Vagina (tissue), 2 donors: ENCODE measurements at regions not wholly inside any gene's neighbourhood (a gene's known extent, or its start where the extent isn't known, plus 50 kb on each side); places are given as distances from the start of the nearest gene placed in this dataset.

Experiments
- DNase-seq, 2 donors: peaks; one replicate each; pipeline ENCODE4 v3.0.0-alpha.2; 2017; ENCODE audit errors: extremely low spot score in 2 of 2
- H3K27ac ChIP-seq: fragments of 200-600 bp; sonication (generic); one replicate; pipeline ENCODE4 v1.5.1; 2019
- H3K27me3 ChIP-seq: fragments of 200-600 bp; sonication (generic); one replicate; pipeline ENCODE4 v1.5.1; 2019
- H3K36me3 ChIP-seq, 2 donors: fragments of 200-600 bp; sonication (generic); one replicate each; pipeline ENCODE4 v1.5.1; 2017 to 2019
- H3K4me1 ChIP-seq: fragments of 200-600 bp; sonication (generic); one replicate; pipeline ENCODE4 v1.5.1; 2019
- H3K4me3 ChIP-seq, 2 donors: fragments of 200-600 bp; sonication (generic); 1 replicate in 1 of 2; 2 replicates in 1 of 2; pipeline ENCODE4 v1.5.1; 2016 to 2019
- H3K9me3 ChIP-seq: fragments of 200-600 bp; sonication (generic); one replicate; pipeline ENCODE4 v1.5.1; 2019
- POLR2A ChIP-seq, 2 donors: fragments of 450-650 bp; IDR thresholded peaks; one replicate each; pipeline ENCODE4 v1.6.1; 2017; ENCODE audit warnings: antibody characterized with exemption in 2 of 2, mild to moderate bottlenecking in 2 of 2, moderate library complexity in 2 of 2
- POLR2AphosphoS5 ChIP-seq, 2 donors: sonication (generic); formaldehyde crosslinking; IDR thresholded peaks; one replicate each; pipeline ENCODE4 v1.9.0; 2017; ENCODE audit warnings: antibody characterized with exemption in 2 of 2, mild to moderate bottlenecking in 2 of 2, low read depth in 1 of 2; ENCODE audit not compliant: insufficient read depth in 1 of 2
- intact Hi-C: fragments of 100-400 bp; cut with DNase I; formaldehyde crosslinking; loops from one replicate; pipeline ENCODE4 v1.15.1; 2023
- TF ChIP-seq, protein P1 (sequence below), 3 experiments: fragments of 450-650 bp in 2 of 3; fragments of 200-600 bp in 1 of 3; sonication (generic) in 1 of 3; IDR thresholded peaks; one replicate each; pipeline ENCODE4 v1.5.1; 2017 to 2019; ENCODE audit warnings: antibody characterized with exemption in 3 of 3, mild to moderate bottlenecking in 2 of 3, moderate library complexity in 2 of 3

DNA sequence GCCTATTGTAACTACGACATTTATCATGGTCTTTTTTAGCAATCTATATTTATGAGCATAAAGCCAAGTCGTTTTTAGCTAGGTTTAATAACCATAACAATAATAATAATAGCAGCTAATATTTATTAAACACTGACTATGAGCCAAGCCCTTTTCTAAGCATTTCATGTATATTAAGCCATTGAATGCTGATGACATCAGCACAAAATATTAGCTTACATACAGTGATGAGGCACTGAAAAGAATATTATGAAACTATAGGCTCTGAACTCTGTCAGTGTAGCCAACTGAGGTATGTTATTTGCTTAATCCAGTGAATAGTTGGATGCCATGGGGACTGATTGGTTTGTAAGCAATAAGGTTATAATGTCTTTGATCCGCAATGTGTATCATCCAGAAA lies 235.2 kb downstream of the NDFIP2 start:
- DNase-seq, result no peak
- Histone ChIP-seq H3K4me3 (no peak overlapping the region), H3K9me3 (no peaks in the 10 kb centered on the region), H3K36me3 (no peaks in the 10 kb centered on the region), H3K27ac (no peak overlapping the region), H3K27me3 (no peaks in the 10 kb centered on the region), H3K4me1 (no peaks in the 10 kb centered on the region)
- TF ChIP-seq, protein P1, sequence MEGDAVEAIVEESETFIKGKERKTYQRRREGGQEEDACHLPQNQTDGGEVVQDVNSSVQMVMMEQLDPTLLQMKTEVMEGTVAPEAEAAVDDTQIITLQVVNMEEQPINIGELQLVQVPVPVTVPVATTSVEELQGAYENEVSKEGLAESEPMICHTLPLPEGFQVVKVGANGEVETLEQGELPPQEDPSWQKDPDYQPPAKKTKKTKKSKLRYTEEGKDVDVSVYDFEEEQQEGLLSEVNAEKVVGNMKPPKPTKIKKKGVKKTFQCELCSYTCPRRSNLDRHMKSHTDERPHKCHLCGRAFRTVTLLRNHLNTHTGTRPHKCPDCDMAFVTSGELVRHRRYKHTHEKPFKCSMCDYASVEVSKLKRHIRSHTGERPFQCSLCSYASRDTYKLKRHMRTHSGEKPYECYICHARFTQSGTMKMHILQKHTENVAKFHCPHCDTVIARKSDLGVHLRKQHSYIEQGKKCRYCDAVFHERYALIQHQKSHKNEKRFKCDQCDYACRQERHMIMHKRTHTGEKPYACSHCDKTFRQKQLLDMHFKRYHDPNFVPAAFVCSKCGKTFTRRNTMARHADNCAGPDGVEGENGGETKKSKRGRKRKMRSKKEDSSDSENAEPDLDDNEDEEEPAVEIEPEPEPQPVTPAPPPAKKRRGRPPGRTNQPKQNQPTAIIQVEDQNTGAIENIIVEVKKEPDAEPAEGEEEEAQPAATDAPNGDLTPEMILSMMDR (IDR thresholded peaks at IDR 0.05), result no peak
- TF ChIP-seq POLR2A (IDR thresholded peaks at IDR 0.05) (no peak), POLR2AphosphoS5 (IDR thresholded peaks at IDR 0.05; ENCODE audit: insufficient read depth in 1 of 2, low read depth in 1 of 2) (no peak)
- intact Hi-C loops, result no loop called here

DNA sequence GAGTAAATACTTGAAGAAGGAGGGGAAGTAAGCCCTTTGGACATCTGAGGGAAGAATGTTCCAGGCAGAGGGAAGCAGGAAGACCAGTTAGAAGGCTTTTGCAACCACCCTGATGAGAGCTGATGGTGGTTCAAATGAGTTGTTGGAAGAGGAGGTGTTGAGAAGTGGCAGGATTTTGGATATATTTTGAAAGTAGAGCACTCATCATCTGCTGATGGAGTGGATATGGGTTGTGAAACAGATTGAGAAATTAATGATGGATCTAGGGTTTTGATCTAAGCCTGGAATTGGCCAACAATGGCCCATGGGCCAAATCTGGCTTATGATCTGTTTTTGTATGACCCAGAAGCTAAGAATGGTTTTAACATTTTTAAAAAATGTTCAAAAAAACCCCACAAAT lies 230.7 kb downstream of the NDFIP2 start:
- no peak overlapping the region for H3K4me3 ChIP-seq
- intact Hi-C loops, result no loop called here
- TF ChIP-seq POLR2AphosphoS5 (IDR thresholded peaks at IDR 0.05; ENCODE audit: insufficient read depth in 1 of 2, low read depth in 1 of 2) (no peak), POLR2A (IDR thresholded peaks at IDR 0.05) (no peak)
- TF ChIP-seq, protein P1 (IDR thresholded peaks at IDR 0.05), result no peak
- H3K4me1 ChIP-seq, result no peaks in the 10 kb centered on the region
- no peak for DNase-seq
- no peaks in the 10 kb centered on the region for H3K36me3 ChIP-seq
- no peaks in the 10 kb centered on the region for H3K27me3 ChIP-seq
- H3K27ac ChIP-seq, result no peak overlapping the region
- no peaks in the 10 kb centered on the region for H3K9me3 ChIP-seq

DNA sequence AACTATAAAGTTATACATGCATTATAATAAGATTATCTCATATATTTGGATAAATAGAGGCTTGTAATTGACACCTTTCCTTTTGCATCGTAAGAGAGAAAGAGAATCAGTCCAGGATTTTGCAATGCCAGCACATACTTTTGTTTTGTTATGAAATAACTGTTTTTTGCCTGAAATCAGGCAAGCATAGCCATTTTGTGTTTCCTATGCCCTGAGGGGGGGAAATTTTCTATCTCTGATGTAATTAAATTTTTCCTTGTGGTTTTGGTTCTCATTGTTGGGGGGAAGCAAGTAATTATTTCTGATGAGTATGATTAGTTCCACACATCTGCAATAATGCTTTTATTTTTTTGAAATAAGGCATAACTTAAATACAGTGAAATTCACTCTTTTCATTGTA lies 229.4 kb downstream of the NDFIP2 start:
- no peak for DNase-seq
- Histone ChIP-seq H3K4me3 (no peak overlapping the region), H3K27ac (no peak overlapping the region), H3K4me1 (no peaks in the 10 kb centered on the region), H3K27me3 (no peaks in the 10 kb centered on the region), H3K9me3 (no peaks in the 10 kb centered on the region), H3K36me3 (no peaks in the 10 kb centered on the region)
- intact Hi-C loops, result no loop called here
- TF ChIP-seq POLR2AphosphoS5 (IDR thresholded peaks at IDR 0.05; ENCODE audit: insufficient read depth in 1 of 2, low read depth in 1 of 2) (no peak), POLR2A (IDR thresholded peaks at IDR 0.05) (no peak)

DNA sequence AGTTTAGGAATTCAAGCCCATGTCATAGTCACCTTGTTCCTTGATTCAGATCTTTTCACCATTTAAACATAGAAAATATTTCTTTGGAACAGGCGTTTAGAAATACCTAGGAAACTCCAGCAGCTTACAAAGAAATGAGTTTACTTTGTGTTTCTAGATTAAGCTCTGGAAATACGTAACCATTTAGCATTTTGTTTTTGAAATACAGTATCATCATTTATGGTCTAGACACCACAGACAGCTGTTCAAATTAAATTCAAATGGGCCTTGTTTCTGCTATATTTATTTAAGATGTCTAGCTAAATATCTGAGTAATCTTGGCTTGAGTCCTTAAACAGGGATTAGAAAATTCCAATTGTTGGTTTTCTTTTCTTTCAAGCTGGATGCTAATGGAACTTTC lies 228.5 kb downstream of the NDFIP2 start:
- TF ChIP-seq POLR2A (IDR thresholded peaks at IDR 0.05), result no peak

DNA sequence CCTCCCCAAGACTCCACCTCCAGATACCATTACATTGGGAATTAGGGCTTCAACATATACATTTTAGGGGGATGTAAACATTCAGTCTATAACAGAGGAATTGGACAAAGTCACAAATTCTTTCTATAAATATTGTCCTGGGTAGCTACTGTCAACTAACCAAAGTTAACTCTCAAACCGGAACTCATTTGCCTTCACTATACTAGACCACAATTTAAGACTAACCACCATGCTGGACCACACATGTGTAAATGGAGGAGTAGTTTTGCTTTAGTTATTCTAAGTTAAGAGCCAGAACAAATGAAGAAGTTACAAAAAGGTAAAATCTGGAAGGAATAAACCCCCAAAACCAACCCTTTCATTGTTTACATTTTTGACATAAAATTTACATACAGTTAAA lies 222.8 kb downstream of the NDFIP2 start:
- DNase-seq, result no peak
- H3K27me3 ChIP-seq, result no peaks in the 10 kb centered on the region
- no peak overlapping the region for H3K4me3 ChIP-seq
- H3K27ac ChIP-seq, result no peak overlapping the region
- no peaks in the 10 kb centered on the region for H3K9me3 ChIP-seq
- TF ChIP-seq, protein P1 (IDR thresholded peaks at IDR 0.05), result no peak
- no peak for TF ChIP-seq POLR2AphosphoS5 (IDR thresholded peaks at IDR 0.05; ENCODE audit: insufficient read depth in 1 of 2, low read depth in 1 of 2)
- no peak for TF ChIP-seq POLR2A (IDR thresholded peaks at IDR 0.05)
- H3K4me1 ChIP-seq, result no peaks in the 10 kb centered on the region
- H3K36me3 ChIP-seq, result no peaks in the 10 kb centered on the region
- intact Hi-C loops, result no loop called here

More for the DNA sequence above, 228.5 kb downstream of the NDFIP2 start:
- DNase-seq, result no peak
- intact Hi-C loops, result no loop called here
- Histone ChIP-seq H3K27me3 (no peaks in the 10 kb centered on the region), H3K36me3 (no peaks in the 10 kb centered on the region), H3K9me3 (no peaks in the 10 kb centered on the region), H3K27ac (no peak overlapping the region), H3K4me1 (no peaks in the 10 kb centered on the region), H3K4me3 (no peak overlapping the region)

DNA sequence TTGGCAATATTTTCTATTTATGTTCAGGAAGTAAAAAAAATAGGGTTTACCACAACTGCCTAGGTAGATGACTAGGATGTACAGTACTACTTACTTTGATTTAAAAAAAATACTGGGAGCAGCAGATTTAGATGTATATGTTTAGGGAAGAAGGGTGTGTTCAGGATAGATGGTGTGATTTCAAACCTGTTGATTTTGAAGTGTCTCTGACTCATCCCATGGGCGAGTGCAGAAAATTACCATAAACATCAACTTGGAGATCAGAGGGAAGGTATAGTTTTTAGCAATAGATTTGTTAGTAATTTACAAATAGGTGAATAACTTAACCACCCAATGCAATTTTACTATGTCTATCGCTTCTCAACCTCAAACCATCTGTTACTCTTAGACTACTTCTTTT lies 214.8 kb downstream of the NDFIP2 start:
- TF ChIP-seq POLR2AphosphoS5 (IDR thresholded peaks at IDR 0.05; ENCODE audit: insufficient read depth in 1 of 2, low read depth in 1 of 2) (no peak), POLR2A (IDR thresholded peaks at IDR 0.05) (no peak)
- TF ChIP-seq, protein P1 (IDR thresholded peaks at IDR 0.05), result no peak
- no peaks in the 10 kb centered on the region for H3K9me3 ChIP-seq
- intact Hi-C loops, result no loop called here

More for the DNA sequence above, 214.8 kb downstream of the NDFIP2 start:
- Histone ChIP-seq H3K27ac (no peak overlapping the region), H3K36me3 (no peaks in the 10 kb centered on the region), H3K4me1 (no peaks in the 10 kb centered on the region), H3K4me3 (no peak overlapping the region), H3K27me3 (no peaks in the 10 kb centered on the region)
- DNase-seq, result no peak
